GM23248 (cell line): ENCODE measurements at regions not wholly inside any gene's neighbourhood (a gene's known extent, or its start where the extent isn't known, plus 50 kb on each side); places are given as distances from the start of the nearest gene placed in this dataset. TPM values are rescaled to one million over a fixed set of nuclear protein-coding genes. Genes with fewer than 3 reads are reported as not detected.

ENCODE experiments used
- DNase-seq: peaks from one replicate; pipeline ENCODE4 v3.0.0-alpha.2; 2015
- H2AFZ ChIP-seq: fragments of 200-600 bp; sonication (generic); 2 replicates; pipeline ENCODE4 v1.6.1; 2016; ENCODE audit warnings: antibody characterized with exemption
- H3F3A ChIP-seq: fragments of 200-600 bp; sonication (generic); 2 replicates; pipeline ENCODE4 v1.6.1; 2016; ENCODE audit warnings: mild to moderate bottlenecking, antibody characterized with exemption, mixed run types; ENCODE audit not compliant: insufficient read depth
- H3K27ac ChIP-seq: fragments of 200-600 bp; sonication (generic); 2 replicates; pipeline ENCODE4 v1.5.1; 2016; ENCODE audit warnings: mild to moderate bottlenecking
- H3K27me3 ChIP-seq: fragments of 200-600 bp; sonication (generic); replicated peaks from 2 replicates; pipeline ENCODE4 v1.6.1; 2016; ENCODE audit warnings: mild to moderate bottlenecking; ENCODE audit not compliant: insufficient read depth
- H3K36me3 ChIP-seq: fragments of 200-600 bp; sonication (generic); 2 replicates; pipeline ENCODE4 v1.6.1; 2016; ENCODE audit warnings: low read depth, mild to moderate bottlenecking
- H3K4me1 ChIP-seq: fragments of 200-600 bp; sonication (generic); 2 replicates; pipeline ENCODE4 v1.6.1; 2016; ENCODE audit warnings: mild to moderate bottlenecking; ENCODE audit not compliant: insufficient read depth
- H3K4me2 ChIP-seq: fragments of 200-600 bp; sonication (generic); one replicate; pipeline ENCODE4 v1.6.1; 2016; ENCODE audit warnings: mild to moderate bottlenecking; ENCODE audit not compliant: unreplicated experiment
- H3K4me3 ChIP-seq: fragments of 200-600 bp; sonication (generic); 2 replicates; pipeline ENCODE4 v1.5.1; 2016; ENCODE audit warnings: mild to moderate bottlenecking
- H3K79me2 ChIP-seq: fragments of 200-600 bp; sonication (generic); 2 replicates; pipeline ENCODE4 v1.6.1; 2016; ENCODE audit warnings: mild to moderate bottlenecking; ENCODE audit not compliant: insufficient read depth
- H3K9ac ChIP-seq: fragments of 200-600 bp; sonication (generic); 2 replicates; pipeline ENCODE4 v1.6.1; 2016; ENCODE audit warnings: mild to moderate bottlenecking
- H3K9me2 ChIP-seq: fragments of 200-600 bp; sonication (generic); 2 replicates; pipeline ENCODE4 v1.6.1; 2016; ENCODE audit warnings: mixed run types, mild to moderate bottlenecking, moderate library complexity; ENCODE audit not compliant: insufficient read depth
- H3K9me3 ChIP-seq: fragments of 200-600 bp; sonication (generic); one replicate; pipeline ENCODE4 v1.6.1; 2017; ENCODE audit warnings: low read depth
- H4K20me1 ChIP-seq: fragments of 200-600 bp; sonication (generic); 2 replicates; pipeline ENCODE4 v1.6.0; 2016; ENCODE audit not compliant: insufficient read depth
- EZH2 ChIP-seq: fragments of 200-600 bp; sonication (generic); IDR thresholded peaks from 2 replicates; pipeline ENCODE4 v1.6.1; 2018; ENCODE audit warnings: antibody characterized with exemption, mild to moderate bottlenecking; ENCODE audit not compliant: insufficient read depth, poor library complexity, severe bottlenecking
- EZH2phosphoT487 ChIP-seq: fragments of 200-600 bp; sonication (generic); IDR thresholded peaks from 2 replicates; pipeline ENCODE4 v1.6.1; 2018; ENCODE audit warnings: antibody characterized with exemption, moderate library complexity, mild to moderate bottlenecking, low read depth; ENCODE audit not compliant: insufficient read depth
- WGBS, 2 experiments: methylation state at CpG; one replicate each; pipeline ENCODE4 v1.1.6; 2015 to 2017; ENCODE audit warnings: low lambda C conversion rate in 2 of 2, low coverage in 1 of 2; ENCODE audit errors: missing lambda C conversion rate in 2 of 2; 5-methylcytosine and 5-hydroxymethylcytosine counted together
- in situ Hi-C: fragments of 300-500 bp; cut with MboI; formaldehyde crosslinking; loops from 2 replicates; pipeline ENCODE4 v1.15.0; 2020
- small RNA-seq: library from RNA; depleted of rRNA; stranded (forward); fragments of <200 nt; gene quantifications from one replicate; pipeline ENCODE3, GENCODE V24; 2014; ENCODE audit warnings: low read depth, low replicate concordance

DNA sequence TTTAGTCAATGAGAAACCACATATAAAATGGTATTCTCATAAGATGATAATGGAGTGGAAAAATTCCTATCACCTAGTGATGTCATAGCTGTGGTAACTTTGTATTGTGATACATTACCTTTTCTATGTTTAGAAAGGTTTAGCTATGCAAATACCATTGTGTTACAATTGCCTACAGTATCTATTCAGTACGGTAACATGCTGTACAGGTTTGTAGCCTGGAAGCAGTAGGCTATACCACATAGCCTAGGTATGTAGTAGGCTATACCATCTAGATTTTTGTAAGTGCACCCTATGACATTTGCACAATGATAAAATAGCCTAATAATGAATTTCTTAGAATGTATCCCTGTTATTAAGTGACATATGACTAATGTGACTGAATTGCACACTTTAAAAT, 50.5 kb upstream of the CCDC196 start:
- Histone ChIP-seq H3K9me3 (peaks cover 6% of the 10 kb centered on the region), H3K79me2 (no peaks in the 10 kb centered on the region), H3K36me3 (no peaks in the 10 kb centered on the region), H3K27ac (no peak overlapping the region), H3K9ac (no peak overlapping the region), H3K4me2 (no peak overlapping the region), H3K27me3 (no peaks in the 10 kb centered on the region), H3K4me1 (no peaks in the 10 kb centered on the region), H2AFZ (no peak overlapping the region), H3K4me3 (no peak overlapping the region), H3F3A (no peaks in the 10 kb centered on the region), H3K9me2 (peaks cover 3% of the 10 kb centered on the region; the same call in 1 of the 2 replicates), H4K20me1 (no peaks in the 10 kb centered on the region)
- in situ Hi-C loops = no loop called here
- no peak for TF ChIP-seq EZH2phosphoT487
- TF ChIP-seq EZH2 = no peak
- 27 to 52% methylated on average over 1 of the region's 1 CpG for WGBS, 2 experiments
- DNase-seq = no peak

Small RNA genes lying in the stretch of these regions (small RNA-seq; reads per million reads assigned to genes)
- not detected for gene RF00019
